Calu3 (cell line): ENCODE measurements at regions not wholly inside any gene's neighbourhood (a gene's known extent, or its start where the extent isn't known, plus 50 kb on each side); places are given as distances from the start of the nearest gene placed in this dataset.
A peak's percentile ranks its signal among the peaks of the same experiment; 100 is the strongest.

Experiments used
- BruUV-seq: library from RNA; stranded (reverse); fragments of 400-500 nt; replicated peaks from 2 replicates; lab custom pipeline; 2021; lab: Mats Ljungman, UMichigan
- CTCF ChIA-PET: fragments of 300-600 bp; sonication (Branson Sonifier 250); formaldehyde crosslinking; loops from one replicate; lab custom pipeline; 2022; ENCODE audit warnings: antibody characterized with exemption; lab: Charles Lee
- DNase-seq: peaks from one replicate; pipeline ENCODE4 v3.0.0; 2022
- H3K27ac Mint-ChIP-seq: one replicate; pipeline ENCODE4 v1.8.0; 2022; ENCODE audit warnings: mixed read lengths; ENCODE audit not compliant: unreplicated experiment
- H3K27me3 Mint-ChIP-seq: one replicate; pipeline ENCODE4 v1.8.0; 2022; ENCODE audit warnings: mixed read lengths; ENCODE audit not compliant: unreplicated experiment
- H3K36me3 Mint-ChIP-seq: one replicate; pipeline ENCODE4 v1.8.0; 2022; ENCODE audit warnings: mild to moderate bottlenecking, moderate library complexity, mixed read lengths; ENCODE audit not compliant: insufficient read depth, unreplicated experiment
- H3K4me1 Mint-ChIP-seq: one replicate; pipeline ENCODE4 v1.8.0; 2022; ENCODE audit warnings: mild to moderate bottlenecking, low read depth, mixed read lengths; ENCODE audit not compliant: unreplicated experiment
- H3K4me3 Mint-ChIP-seq: one replicate; pipeline ENCODE4 v1.8.0; 2022; ENCODE audit warnings: mild to moderate bottlenecking, low read depth, moderate library complexity, mixed read lengths; ENCODE audit not compliant: unreplicated experiment
- H3K9me3 Mint-ChIP-seq: one replicate; pipeline ENCODE4 v1.8.0; 2022; ENCODE audit warnings: low read depth, mixed read lengths; ENCODE audit not compliant: unreplicated experiment
- intact Hi-C: fragments of 100-400 bp; cut with micrococcal nuclease; formaldehyde crosslinking; loops from one replicate; pipeline ENCODE4 v1.10.0; 2022; ENCODE audit not compliant: unreplicated experiment
- TF ChIP-seq, protein P1 (sequence below): fragments of 200-600 bp; IDR thresholded peaks from one replicate; pipeline ENCODE4 v1.8.0; 2022; ENCODE audit warnings: antibody characterized with exemption; ENCODE audit not compliant: unreplicated experiment

DNA sequence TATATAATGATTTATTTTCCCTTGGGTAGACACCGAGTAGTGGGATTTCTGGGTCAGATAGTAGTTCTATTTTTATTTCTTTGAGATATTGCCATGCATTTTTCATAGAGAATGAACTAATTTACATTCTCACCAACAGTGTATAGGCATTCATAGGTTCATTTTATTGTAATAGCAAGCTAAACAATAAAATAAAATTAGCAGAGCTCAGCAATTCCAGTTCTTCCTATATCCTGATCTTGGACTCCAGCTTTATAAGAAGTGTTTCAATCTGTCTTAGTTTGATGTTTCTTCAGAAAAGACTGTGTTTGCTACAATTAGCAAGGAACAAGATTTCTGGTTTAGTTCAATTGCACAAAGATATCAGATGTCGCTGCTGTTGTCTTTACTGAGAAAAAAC, 1024.4 kb upstream of the LRRTM1 start:
- BruUV-seq: no TSS peak
- Mint-ChIP-seq H3K36me3 (no peaks in the 10 kb centered on the region), H3K27me3 (no peaks in the 10 kb centered on the region), H3K27ac (no peak overlapping the region), H3K4me1 (no peaks in the 10 kb centered on the region), H3K4me3 (no peak overlapping the region), H3K9me3 (peaks cover 4% of the 10 kb centered on the region)
- intact Hi-C loops: no loop called here
- TF ChIP-seq, protein P1, sequence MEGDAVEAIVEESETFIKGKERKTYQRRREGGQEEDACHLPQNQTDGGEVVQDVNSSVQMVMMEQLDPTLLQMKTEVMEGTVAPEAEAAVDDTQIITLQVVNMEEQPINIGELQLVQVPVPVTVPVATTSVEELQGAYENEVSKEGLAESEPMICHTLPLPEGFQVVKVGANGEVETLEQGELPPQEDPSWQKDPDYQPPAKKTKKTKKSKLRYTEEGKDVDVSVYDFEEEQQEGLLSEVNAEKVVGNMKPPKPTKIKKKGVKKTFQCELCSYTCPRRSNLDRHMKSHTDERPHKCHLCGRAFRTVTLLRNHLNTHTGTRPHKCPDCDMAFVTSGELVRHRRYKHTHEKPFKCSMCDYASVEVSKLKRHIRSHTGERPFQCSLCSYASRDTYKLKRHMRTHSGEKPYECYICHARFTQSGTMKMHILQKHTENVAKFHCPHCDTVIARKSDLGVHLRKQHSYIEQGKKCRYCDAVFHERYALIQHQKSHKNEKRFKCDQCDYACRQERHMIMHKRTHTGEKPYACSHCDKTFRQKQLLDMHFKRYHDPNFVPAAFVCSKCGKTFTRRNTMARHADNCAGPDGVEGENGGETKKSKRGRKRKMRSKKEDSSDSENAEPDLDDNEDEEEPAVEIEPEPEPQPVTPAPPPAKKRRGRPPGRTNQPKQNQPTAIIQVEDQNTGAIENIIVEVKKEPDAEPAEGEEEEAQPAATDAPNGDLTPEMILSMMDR: no peak
- no peak for DNase-seq
- CTCF ChIA-PET: no interaction called here

DNA sequence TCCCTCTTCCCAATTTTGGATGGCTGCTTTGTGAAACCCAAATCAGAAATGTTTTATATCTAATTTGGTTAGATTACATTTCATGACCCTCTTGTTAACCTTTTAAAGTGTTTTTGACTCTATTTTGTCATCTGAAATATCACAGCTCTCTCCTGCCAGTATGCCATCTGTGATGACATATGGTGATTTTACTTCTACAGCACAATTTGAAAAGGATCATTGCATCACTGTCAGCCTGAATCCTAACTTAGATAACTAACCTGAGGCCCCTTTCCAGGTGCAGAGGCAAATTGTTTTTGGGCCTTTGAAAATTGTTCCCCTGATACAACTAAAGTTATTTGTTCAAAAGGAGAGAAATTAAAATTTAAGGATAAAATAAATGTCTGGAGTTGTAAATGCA, 1023.4 kb upstream of the LRRTM1 start:
- TF ChIP-seq, protein P1: no peak
- H3K27ac Mint-ChIP-seq: no peak overlapping the region
- H3K36me3 Mint-ChIP-seq: no peaks in the 10 kb centered on the region
- no peak overlapping the region for H3K4me3 Mint-ChIP-seq
- H3K27me3 Mint-ChIP-seq: no peaks in the 10 kb centered on the region
- H3K9me3 Mint-ChIP-seq: peaks cover 5% of the 10 kb centered on the region
- no peaks in the 10 kb centered on the region for H3K4me1 Mint-ChIP-seq
- intact Hi-C loops: no loop called here
- DNase-seq: no peak
- no TSS peak for BruUV-seq
- CTCF ChIA-PET: no interaction called here

DNA sequence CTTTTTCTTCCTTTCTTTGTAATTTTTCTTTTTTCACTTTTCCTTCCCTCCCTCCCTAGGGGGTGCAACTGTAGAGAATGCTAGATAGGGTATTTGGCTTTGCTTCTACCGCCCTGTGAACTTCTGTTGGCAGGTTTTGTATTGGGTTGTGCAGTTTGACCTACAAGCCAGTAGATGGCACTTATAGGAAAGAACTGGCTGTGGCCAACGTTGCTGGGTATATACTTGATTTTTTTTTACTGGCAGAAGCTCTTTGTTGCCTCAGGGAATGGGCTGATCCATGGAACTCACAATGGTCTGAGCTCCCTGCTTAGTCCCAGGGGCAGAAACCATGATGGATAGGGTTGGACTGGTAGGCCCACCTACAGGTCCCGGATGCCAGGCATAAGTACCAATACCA, 1019.5 kb upstream of the LRRTM1 start:
- no TSS peak for BruUV-seq
- Mint-ChIP-seq H3K27me3 (no peaks in the 10 kb centered on the region), H3K9me3 (peaks cover 5% of the 10 kb centered on the region), H3K27ac (no peak overlapping the region), H3K4me1 (no peaks in the 10 kb centered on the region), H3K36me3 (no peaks in the 10 kb centered on the region), H3K4me3 (no peak overlapping the region)
- intact Hi-C loops: loop anchor here (5.0 kb wide), 1 partner anchor 568 kb away; no protein-coding TSS in a partner anchor
- DNase-seq: no peak
- CTCF ChIA-PET: interaction anchor here (0.5 to 0.6 kb wide), 2 partner anchors 9 to 616 kb away, joined by 3 to 5 read pairs; no protein-coding TSS in a partner anchor
- TF ChIP-seq, protein P1: peak; percentile 42

DNA sequence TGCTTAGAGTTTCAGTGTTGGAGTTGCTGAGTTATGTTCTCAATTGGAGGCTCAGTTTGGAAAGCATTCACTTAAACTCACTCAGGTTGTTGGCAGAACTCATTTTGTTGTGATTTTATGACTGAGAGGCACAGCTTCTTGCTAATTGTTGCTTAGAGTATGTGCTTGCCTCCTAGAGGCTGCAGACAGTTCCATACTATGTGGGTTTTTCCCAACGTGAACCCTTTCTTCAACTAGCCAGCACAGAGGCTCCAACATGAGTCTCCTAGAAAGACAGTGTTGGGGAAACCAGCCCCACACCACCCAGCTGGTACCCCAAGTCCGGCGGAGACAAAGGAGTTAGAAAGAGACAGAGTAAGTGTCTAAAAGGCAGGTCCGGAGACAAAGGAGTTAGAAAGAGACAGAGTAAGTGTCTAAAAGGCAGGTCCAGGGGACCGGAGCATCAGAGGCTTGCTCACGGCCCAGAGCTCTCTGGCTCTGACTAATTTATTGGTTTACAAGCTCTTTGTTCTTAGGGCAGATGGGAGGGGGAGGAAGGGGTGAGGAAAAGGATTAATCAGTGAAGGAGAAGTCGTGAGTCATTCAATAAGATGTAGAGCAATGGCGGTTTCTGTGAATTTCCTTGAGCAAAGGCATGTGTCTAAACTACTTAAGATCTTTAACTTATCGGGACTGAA, 999.7 kb upstream of the LRRTM1 start:
- peak overlapping the region; percentile 66 for H3K27ac Mint-ChIP-seq
- H3K27me3 Mint-ChIP-seq: no peaks in the 10 kb centered on the region
- intact Hi-C loops: no loop called here
- no peak overlapping the region for H3K4me3 Mint-ChIP-seq
- peaks cover 5% of the 10 kb centered on the region for H3K9me3 Mint-ChIP-seq
- DNase-seq: peak; percentile 2
- no TSS peak for BruUV-seq
- CTCF ChIA-PET: no interaction called here
- H3K36me3 Mint-ChIP-seq: no peaks in the 10 kb centered on the region
- peaks cover 6% of the 10 kb centered on the region for H3K4me1 Mint-ChIP-seq
- TF ChIP-seq, protein P1: no peak
